ENCODE measurements at regions not wholly inside any gene's neighbourhood (a gene's known extent, or its start where the extent isn't known, plus 50 kb on each side); places are given as distances from the start of the nearest gene placed in this dataset.
"Not testable (repeated sequence)": the region's sequence is repeated elsewhere in the genome, so short reads cannot be mapped to it uniquely, and the experiment has no call there.

DNA sequence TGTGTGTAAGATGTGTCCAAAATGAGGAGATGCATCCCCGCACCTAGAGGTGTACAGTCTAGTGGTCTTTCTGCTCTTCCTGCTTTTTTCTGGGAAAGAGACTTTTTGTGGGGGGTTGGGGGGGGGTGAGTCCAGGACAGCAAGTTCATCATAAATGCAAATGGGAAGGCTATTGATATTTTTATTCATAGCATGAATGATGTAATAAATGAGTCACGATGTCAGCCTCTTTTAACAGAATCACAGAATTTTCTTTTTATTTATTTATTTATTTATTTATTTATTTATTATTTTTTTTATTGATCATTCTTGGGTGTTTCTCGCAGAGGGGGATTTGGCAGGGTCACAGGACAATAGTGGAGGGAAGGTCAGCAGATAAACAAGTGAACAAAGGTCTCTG, 111.3 kb downstream of the C9orf152 start:
- 100% methylated on average over 1 of the region's 3 CpGs; no CpG with 5 or more reads in 1 of the 2 experiments for WGBS, 2 experiments (ENCODE audit: extremely low coverage in 2 of 2, insufficient read length in 1 of 2)
- DNase-seq; H3K18ac ChIP-seq (ENCODE audit: low read depth, low read length); H3K9ac ChIP-seq (ENCODE audit: low read depth, low read length); H2BK5ac ChIP-seq (ENCODE audit: low read depth, low read length, poor library complexity, severe bottlenecking); H4K5ac ChIP-seq (ENCODE audit: low read depth, low read length); H2BK120ac ChIP-seq (ENCODE audit: low read depth, low read length); H2AFZ ChIP-seq (replicated peaks; ENCODE audit: low read length, poor library complexity); H3K27ac ChIP-seq (ENCODE audit: insufficient read depth, low read length); POLR2A ChIA-PET (ENCODE audit: unreplicated experiment); H3K56ac ChIP-seq (ENCODE audit: extremely low read depth, insufficient read depth, low read length); CTCF ChIA-PET; H2AK5ac ChIP-seq (ENCODE audit: low read depth, low read length); H2BK20ac ChIP-seq (ENCODE audit: low read depth, low read length); H3K9me3 ChIP-seq (ENCODE audit: control insufficient read depth, insufficient read depth, low read length); H2BK15ac ChIP-seq (ENCODE audit: low read depth, low read length); BruUV-seq (replicated peaks); ATAC-seq (ENCODE audit: low read depth); H4K91ac ChIP-seq (ENCODE audit: insufficient read depth, low read depth, low read length); H3K14ac ChIP-seq (replicated peaks; ENCODE audit: low read depth, low read length); dilution Hi-C loops (cut with HindIII; ENCODE audit: low sequenced_read_pairs, unreplicated experiment); H3K4me3 ChIP-seq (ENCODE audit: insufficient read depth, low read depth, low read length); H3K4me2 ChIP-seq (ENCODE audit: low read depth, low read length); H3K4ac ChIP-seq (ENCODE audit: low read depth, low read length); H3K23ac ChIP-seq (ENCODE audit: low read depth, low read length); intact Hi-C loops (cut with micrococcal nuclease); in situ Hi-C loops (cut with MboI; ENCODE audit: low sequenced_read_pairs); H2AK9ac ChIP-seq (replicated peaks; ENCODE audit: low read depth, low read length, poor library complexity); H4K8ac ChIP-seq (ENCODE audit: low read depth in 2 of 2, low read length in 2 of 2); H3K27me3 ChIP-seq (ENCODE audit: control insufficient read depth, insufficient read depth, low read length): not testable (repeated sequence)
- Histone ChIP-seq H4K20me1 (ENCODE audit: insufficient read depth, low read length) (peaks cover 87% of the 10 kb centered on the region), H3K4me1 (ENCODE audit: control insufficient read depth, insufficient read depth, low read length) (peaks cover 24% of the 10 kb centered on the region), H3K9me1 (ENCODE audit: insufficient read depth, low read length) (peaks cover 44% of the 10 kb centered on the region), H3K79me1 (ENCODE audit: low read depth in 1 of 2, low read length in 2 of 2) (peaks cover 25 to 83% of the 10 kb centered on the region in 2 experiments), H3K36me3 (ENCODE audit: control insufficient read depth, insufficient read depth, low read length) (peaks cover 12% of the 10 kb centered on the region)

Data from IMR-90 (cell line).